Effector CD4-positive, alpha-beta T cell (primary cell): ENCODE measurements at regions not wholly inside any gene's neighbourhood (a gene's known extent, or its start where the extent isn't known, plus 50 kb on each side); places are given as distances from the start of the nearest gene placed in this dataset.

Source experiments
- DNase-seq: peaks from one replicate; pipeline ENCODE4 v3.0.0-alpha.2; 2020

- no peak for DNase-seq
These were observed 301.0 kb upstream of the MGAT5 start for GRCh38 chr2:133952896-133953295.

GRCh38 chr2:133953524-133953923 lies 300.3 kb upstream of the MGAT5 start:
- DNase-seq: no peak

GRCh38 chr2:133954636-133955035 lies 299.2 kb upstream of the MGAT5 start:
- DNase-seq: no peak

GRCh38 chr2:133955169-133955568 lies 298.7 kb upstream of the MGAT5 start:
- no peak for DNase-seq

GRCh38 chr2:133956434-133956935 lies 297.4 kb upstream of the MGAT5 start:
- DNase-seq: no peak

GRCh38 chr2:133957724-133958480 lies 296.0 kb upstream of the MGAT5 start:
- no peak for DNase-seq

- DNase-seq: no peak
These were observed 294.8 kb upstream of the MGAT5 start for GRCh38 chr2:133959066-133959465.

- DNase-seq: no peak
These were observed 287.1 kb upstream of the MGAT5 start for GRCh38 chr2:133966720-133967304.

- no peak for DNase-seq
These were observed 286.5 kb upstream of the MGAT5 start for GRCh38 chr2:133967326-133967725.

GRCh38 chr2:133968446-133968845 lies 285.4 kb upstream of the MGAT5 start:
- no peak for DNase-seq

GRCh38 chr2:133970641-133971040 lies 283.2 kb upstream of the MGAT5 start:
- no peak for DNase-seq

- no peak for DNase-seq
These were observed 281.6 kb upstream of the MGAT5 start for GRCh38 chr2:133972297-133972696.

GRCh38 chr2:133972786-133973185 lies 281.1 kb upstream of the MGAT5 start:
- no peak for DNase-seq

GRCh38 chr2:133974353-133974752 lies 279.5 kb upstream of the MGAT5 start:
- no peak for DNase-seq

GRCh38 chr2:133975135-133975534 lies 278.7 kb upstream of the MGAT5 start:
- no peak for DNase-seq

- DNase-seq: no peak
These were observed 278.0 kb upstream of the MGAT5 start for GRCh38 chr2:133975676-133976428.

GRCh38 chr2:133976659-133977058 lies 277.2 kb upstream of the MGAT5 start:
- no peak for DNase-seq

- no peak for DNase-seq
These were observed 276.5 kb upstream of the MGAT5 start for GRCh38 chr2:133977405-133977804.

- DNase-seq: no peak
These were observed 271.6 kb upstream of the MGAT5 start for GRCh38 chr2:133982256-133982655.

- no peak for DNase-seq
These were observed 268.3 kb upstream of the MGAT5 start for GRCh38 chr2:133985563-133985962.

GRCh38 chr2:133986081-133986837 lies 267.6 kb upstream of the MGAT5 start:
- no peak for DNase-seq

GRCh38 chr2:133986881-133987795 lies 266.7 kb upstream of the MGAT5 start:
- no peak for DNase-seq
